H9 (cell line): ENCODE measurements at regions not wholly inside any gene's neighbourhood (a gene's known extent, or its start where the extent isn't known, plus 50 kb on each side); places are given as distances from the start of the nearest gene placed in this dataset.

ENCODE experiments used
- DNase-seq: peaks from one replicate; pipeline ENCODE4 v3.0.0-alpha.2; 2017
- H2AFZ ChIP-seq: one replicate; pipeline ENCODE4 v1.6.1; 2013; ENCODE audit warnings: mild to moderate bottlenecking, low read length, control low read depth, moderate library complexity
- H2AK5ac ChIP-seq: 2 replicates; pipeline ENCODE4 v1.6.1; 2013; ENCODE audit warnings: low read length, control low read depth, mixed read lengths; ENCODE audit not compliant: insufficient read length
- H2BK120ac ChIP-seq: one replicate; pipeline ENCODE4 v1.6.1; 2013; ENCODE audit warnings: low read depth, mild to moderate bottlenecking, low read length, control low read depth, inconsistent platforms; ENCODE audit not compliant: poor library complexity, severe bottlenecking
- H2BK12ac ChIP-seq: 2 replicates; pipeline ENCODE4 v1.6.1; 2013; ENCODE audit warnings: low read length, control low read depth, mixed read lengths, low read depth; ENCODE audit not compliant: insufficient read length
- H2BK15ac ChIP-seq: 2 replicates; pipeline ENCODE4 v1.6.1; 2013; ENCODE audit warnings: low read depth, low read length, control low read depth
- H2BK20ac ChIP-seq: one replicate; pipeline ENCODE4 v1.6.1; 2013; ENCODE audit warnings: low read depth, mild to moderate bottlenecking, low read length, control low read depth, inconsistent platforms; ENCODE audit not compliant: poor library complexity, severe bottlenecking
- H2BK5ac ChIP-seq: 2 replicates; pipeline ENCODE4 v1.6.1; 2013; ENCODE audit warnings: low read length, control low read depth, mixed read lengths; ENCODE audit not compliant: insufficient read length
- H3K14ac ChIP-seq: 2 replicates; pipeline ENCODE4 v1.6.1; 2013; ENCODE audit warnings: low read length, control low read depth; ENCODE audit not compliant: insufficient read depth
- H3K18ac ChIP-seq: 2 replicates; pipeline ENCODE4 v1.6.1; 2013; ENCODE audit warnings: low read depth, mild to moderate bottlenecking, mixed read lengths, low read length, control low read depth; ENCODE audit not compliant: insufficient read length
- H3K23ac ChIP-seq: 2 replicates; pipeline ENCODE4 v1.6.1; 2013; ENCODE audit warnings: low read length, control low read depth, mixed read lengths, low read depth; ENCODE audit not compliant: insufficient read length
- H3K23me2 ChIP-seq: 2 replicates; pipeline ENCODE4 v1.6.1; 2013; ENCODE audit warnings: low read depth, mild to moderate bottlenecking, mixed read lengths, low read length, control low read depth; ENCODE audit not compliant: insufficient read length, poor library complexity, severe bottlenecking
- H3K27ac ChIP-seq: 2 replicates; pipeline ENCODE4 v1.5.1; 2013; ENCODE audit warnings: low read length, control low read depth, mixed read lengths, low read depth; ENCODE audit not compliant: insufficient read length
- H3K27me3 ChIP-seq: 2 replicates; pipeline ENCODE4 v1.6.1; 2013; ENCODE audit warnings: low read length, control low read depth, inconsistent platforms; ENCODE audit not compliant: insufficient read depth
- H3K4ac ChIP-seq: 2 replicates; pipeline ENCODE4 v1.6.1; 2013; ENCODE audit warnings: low read depth, mild to moderate bottlenecking, control low read depth, inconsistent platforms, low read length, moderate library complexity
- H3K4me1 ChIP-seq: 2 replicates; pipeline ENCODE4 v1.6.1; 2013; ENCODE audit warnings: low read length, control low read depth, inconsistent platforms; ENCODE audit not compliant: insufficient read depth
- H3K4me2 ChIP-seq: 2 replicates; pipeline ENCODE4 v1.6.1; 2013; ENCODE audit warnings: low read length, control low read depth, mixed read lengths; ENCODE audit not compliant: insufficient read length, insufficient read depth
- H3K56ac ChIP-seq: 2 replicates; pipeline ENCODE4 v1.6.1; 2013; ENCODE audit warnings: low read depth, mild to moderate bottlenecking, mixed read lengths, low read length, control low read depth; ENCODE audit not compliant: insufficient read length
- H3K79me1 ChIP-seq: 2 replicates; pipeline ENCODE4 v1.6.1; 2013; ENCODE audit warnings: low read depth, mild to moderate bottlenecking, moderate library complexity, low read length, control low read depth, inconsistent platforms; ENCODE audit not compliant: insufficient read depth, poor library complexity, severe bottlenecking
- H3K79me2 ChIP-seq: 2 replicates; pipeline ENCODE4 v1.6.1; 2013; ENCODE audit warnings: low read length, control low read depth, inconsistent platforms; ENCODE audit not compliant: insufficient read depth
- H3K9ac ChIP-seq: 2 replicates; pipeline ENCODE4 v1.6.1; 2013; ENCODE audit warnings: low read length, control low read depth, mixed read lengths; ENCODE audit not compliant: insufficient read length; ENCODE audit errors: extremely low read depth
- H3K9me3 ChIP-seq: one replicate; pipeline ENCODE4 v1.6.1; 2013; ENCODE audit warnings: low read depth, low read length, inconsistent platforms; ENCODE audit not compliant: control insufficient read depth
- H3T11ph ChIP-seq: one replicate; pipeline ENCODE4 v1.6.1; 2013; ENCODE audit warnings: mild to moderate bottlenecking, low read length, control low read depth, inconsistent platforms
- H4K20me1 ChIP-seq: one replicate; pipeline ENCODE4 v1.6.1; 2013; ENCODE audit not compliant: control insufficient read depth, insufficient read length, insufficient read depth
- H4K5ac ChIP-seq: 2 replicates; pipeline ENCODE4 v1.6.1; 2013; ENCODE audit warnings: low read depth, mild to moderate bottlenecking, mixed read lengths, low read length, control low read depth; ENCODE audit not compliant: insufficient read length
- H4K8ac ChIP-seq: replicated peaks from 2 replicates; pipeline ENCODE4 v1.6.1; 2013; ENCODE audit warnings: low read length, control low read depth, mixed read lengths, low read depth; ENCODE audit not compliant: insufficient read length
- H4K91ac ChIP-seq: 2 replicates; pipeline ENCODE4 v1.6.1; 2013; ENCODE audit warnings: low read depth, mild to moderate bottlenecking, moderate library complexity, mixed read lengths, low read length, control low read depth; ENCODE audit not compliant: insufficient read length
- H3K27ac Mint-ChIP-seq, 3 experiments: 2 replicates in 2 of 3; 3 replicates in 1 of 3; pipeline ENCODE4 v1.8.0; 2020 to 2021; ENCODE audit warnings: mixed read lengths in 3 of 3, mild to moderate bottlenecking in 1 of 3, moderate library complexity in 1 of 3
- H3K27me3 Mint-ChIP-seq: 2 replicates; pipeline ENCODE4 v1.8.0; 2021; ENCODE audit warnings: low read depth, mild to moderate bottlenecking, moderate library complexity, mixed read lengths
- H3K36me3 Mint-ChIP-seq, 3 experiments: 2 replicates in 2 of 3; 3 replicates in 1 of 3; pipeline ENCODE4 v1.8.0; 2020 to 2021; ENCODE audit warnings: low read depth in 3 of 3, mixed read lengths in 3 of 3; ENCODE audit not compliant: insufficient read depth in 1 of 3
- H3K4me1 Mint-ChIP-seq, 2 experiments: 2 replicates each; pipeline ENCODE4 v1.8.0; 2020; ENCODE audit warnings: mixed read lengths in 2 of 2
- H3K4me3 Mint-ChIP-seq, 2 experiments: 2 replicates in 1 of 2; 3 replicates in 1 of 2; pipeline ENCODE4 v1.8.0; 2020 to 2021; ENCODE audit warnings: mild to moderate bottlenecking in 2 of 2, mixed read lengths in 2 of 2, moderate library complexity in 1 of 2
- H3K9me3 Mint-ChIP-seq, 2 experiments: 2 replicates in 1 of 2; 3 replicates in 1 of 2; pipeline ENCODE4 v1.8.0; 2020; ENCODE audit warnings: mild to moderate bottlenecking in 2 of 2, mixed read lengths in 2 of 2, moderate library complexity in 1 of 2
- WGBS: extraction: QIAGEN DNeasy Blood & Tissue Kit; methylation state at CpG from one replicate; pipeline ENCODE4 v1.1.7; 2013; ENCODE audit warnings: missing lambda C conversion rate, low lambda C conversion rate, mixed read lengths; ENCODE audit not compliant: insufficient read length; ENCODE audit errors: extremely low coverage; 5-methylcytosine and 5-hydroxymethylcytosine counted together
- TF ChIP-seq, protein P1 (sequence below): fragments of 200-600 bp; sonication (generic); conservative IDR thresholded peaks from 3 replicates; pipeline ENCODE4 v1.8.0; 2021; ENCODE audit warnings: antibody characterized with exemption, mild to moderate bottlenecking

DNA sequence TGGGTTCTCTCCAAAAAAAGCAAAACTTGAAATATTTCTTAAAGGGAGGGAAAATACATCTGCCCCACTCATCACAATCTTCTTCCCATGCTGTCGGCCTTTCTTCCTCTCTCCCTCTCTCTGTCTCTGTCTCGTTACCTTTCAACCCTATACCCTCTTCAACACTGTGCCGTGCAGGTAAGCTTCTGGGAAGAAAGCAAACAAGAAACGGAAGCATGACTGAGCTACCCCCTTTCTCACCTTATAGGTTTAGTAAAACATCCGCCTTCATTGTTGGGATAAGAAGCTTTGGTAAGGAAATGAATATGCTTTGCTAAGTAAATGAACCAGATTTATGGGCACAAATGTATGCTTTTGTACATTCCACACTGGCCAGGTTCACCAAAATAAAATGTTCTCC lies 63.0 kb downstream of the TMEM30B start:
- H3K27ac ChIP-seq = no peak overlapping the region
- no peaks in the 10 kb centered on the region for H3K79me2 ChIP-seq
- no peaks in the 10 kb centered on the region for H4K20me1 ChIP-seq
- no peak overlapping the region for H3K27ac Mint-ChIP-seq
- no peak overlapping the region for H3K4me3 Mint-ChIP-seq
- H3K9ac ChIP-seq = no peak overlapping the region
- H3K4ac ChIP-seq = no peak overlapping the region
- no peaks in the 10 kb centered on the region for H3K27me3 ChIP-seq
- no CpG with 5 or more reads among the region's 5 CpGs for WGBS
- H3K4me1 Mint-ChIP-seq = peaks cover 24 to 26% of the 10 kb centered on the region in 2 experiments
- no peaks in the 10 kb centered on the region for H3K9me3 Mint-ChIP-seq
- H3K23ac ChIP-seq = no peak overlapping the region
- no peak overlapping the region for H3K4me2 ChIP-seq
- H2BK120ac ChIP-seq = no peak overlapping the region
- H2BK12ac ChIP-seq = no peak overlapping the region
- no peak overlapping the region for H2BK20ac ChIP-seq
- no peaks in the 10 kb centered on the region for H3K36me3 Mint-ChIP-seq
- no peak overlapping the region for H4K5ac ChIP-seq
- no peaks in the 10 kb centered on the region for H3K9me3 ChIP-seq
- no peaks in the 10 kb centered on the region for H3K23me2 ChIP-seq
- no peak overlapping the region for H2BK15ac ChIP-seq
- no peak overlapping the region for H3K56ac ChIP-seq
- no peak overlapping the region for H4K8ac ChIP-seq
- H3K79me1 ChIP-seq = no peaks in the 10 kb centered on the region
- no peak overlapping the region for H2AK5ac ChIP-seq
- no peak overlapping the region for H3K14ac ChIP-seq
- H3T11ph ChIP-seq = no peak overlapping the region
- no peaks in the 10 kb centered on the region; the same call in 1 of the 2 replicates for H3K4me1 ChIP-seq
- TF ChIP-seq, protein P1, sequence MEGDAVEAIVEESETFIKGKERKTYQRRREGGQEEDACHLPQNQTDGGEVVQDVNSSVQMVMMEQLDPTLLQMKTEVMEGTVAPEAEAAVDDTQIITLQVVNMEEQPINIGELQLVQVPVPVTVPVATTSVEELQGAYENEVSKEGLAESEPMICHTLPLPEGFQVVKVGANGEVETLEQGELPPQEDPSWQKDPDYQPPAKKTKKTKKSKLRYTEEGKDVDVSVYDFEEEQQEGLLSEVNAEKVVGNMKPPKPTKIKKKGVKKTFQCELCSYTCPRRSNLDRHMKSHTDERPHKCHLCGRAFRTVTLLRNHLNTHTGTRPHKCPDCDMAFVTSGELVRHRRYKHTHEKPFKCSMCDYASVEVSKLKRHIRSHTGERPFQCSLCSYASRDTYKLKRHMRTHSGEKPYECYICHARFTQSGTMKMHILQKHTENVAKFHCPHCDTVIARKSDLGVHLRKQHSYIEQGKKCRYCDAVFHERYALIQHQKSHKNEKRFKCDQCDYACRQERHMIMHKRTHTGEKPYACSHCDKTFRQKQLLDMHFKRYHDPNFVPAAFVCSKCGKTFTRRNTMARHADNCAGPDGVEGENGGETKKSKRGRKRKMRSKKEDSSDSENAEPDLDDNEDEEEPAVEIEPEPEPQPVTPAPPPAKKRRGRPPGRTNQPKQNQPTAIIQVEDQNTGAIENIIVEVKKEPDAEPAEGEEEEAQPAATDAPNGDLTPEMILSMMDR = no peak
- H2BK5ac ChIP-seq = no peak overlapping the region
- H3K27me3 Mint-ChIP-seq = no peaks in the 10 kb centered on the region
- H4K91ac ChIP-seq = no peak overlapping the region
- H3K18ac ChIP-seq = no peak overlapping the region
- no peak for DNase-seq
- H2AFZ ChIP-seq = no peak overlapping the region
